GM23338 (cell line): ENCODE measurements at regions not wholly inside any gene's neighbourhood (a gene's known extent, or its start where the extent isn't known, plus 50 kb on each side); places are given as distances from the start of the nearest gene placed in this dataset.

Experiments
- ATAC-seq: fragments of 200-7000 bp; cut with Tn5 transposase; 3 replicates; pipeline ENCODE4 v1.9.1; 2020
- DNase-seq: peaks from one replicate; pipeline ENCODE4 v3.0.0-alpha.2; 2015; ENCODE audit warnings: low spot score
- H2AFZ ChIP-seq: fragments of 200-600 bp; sonication (generic); 2 replicates; pipeline ENCODE4 v1.8.0; 2016; ENCODE audit warnings: antibody characterized with exemption, mild to moderate bottlenecking, moderate library complexity
- H3F3A ChIP-seq: fragments of 200-600 bp; sonication (generic); replicated peaks from 2 replicates; pipeline ENCODE4 v1.8.0; 2017; ENCODE audit warnings: antibody characterized with exemption, mixed run types, low read depth
- H3K27ac ChIP-seq: fragments of 200-600 bp; sonication (generic); 2 replicates; pipeline ENCODE4 v1.6.1; 2016; ENCODE audit warnings: low read depth
- H3K27me3 ChIP-seq: fragments of 200-600 bp; sonication (generic); 2 replicates; pipeline ENCODE4 v1.8.0; 2016; ENCODE audit warnings: mild to moderate bottlenecking, mixed run types, moderate library complexity; ENCODE audit not compliant: insufficient read depth
- H3K36me3 ChIP-seq: fragments of 200-600 bp; sonication (generic); 2 replicates; pipeline ENCODE4 v1.8.0; 2016; ENCODE audit warnings: mild to moderate bottlenecking; ENCODE audit not compliant: insufficient read depth
- H3K4me1 ChIP-seq: fragments of 200-600 bp; sonication (generic); 2 replicates; pipeline ENCODE4 v1.8.0; 2016; ENCODE audit warnings: mild to moderate bottlenecking, moderate library complexity; ENCODE audit not compliant: insufficient read depth
- H3K4me2 ChIP-seq: fragments of 200-600 bp; sonication (generic); 2 replicates; pipeline ENCODE4 v1.7.1; 2017; ENCODE audit warnings: mixed run types
- H3K4me3 ChIP-seq: fragments of 200-600 bp; sonication (generic); 2 replicates; pipeline ENCODE4 v1.6.1; 2016; ENCODE audit warnings: mixed run types
- H3K79me2 ChIP-seq: fragments of 200-600 bp; sonication (generic); replicated peaks from 2 replicates; pipeline ENCODE4 v1.8.0; 2017; ENCODE audit warnings: mild to moderate bottlenecking; ENCODE audit not compliant: insufficient read depth
- H3K9me2 ChIP-seq: fragments of 200-600 bp; sonication (generic); 2 replicates; pipeline ENCODE4 v1.8.0; 2017; ENCODE audit not compliant: insufficient read depth
- H4K20me1 ChIP-seq: fragments of 200-600 bp; sonication (generic); replicated peaks from 2 replicates; pipeline ENCODE4 v1.8.0; 2017; ENCODE audit warnings: mild to moderate bottlenecking; ENCODE audit not compliant: insufficient read depth
- H3K27ac Mint-ChIP-seq: 2 replicates; pipeline ENCODE4 v1.8.0; 2020; ENCODE audit warnings: inconsistent platforms, mild to moderate bottlenecking, moderate library complexity, mixed read lengths
- H3K27me3 Mint-ChIP-seq: 3 replicates; pipeline ENCODE4 v1.8.0; 2022; ENCODE audit warnings: low read depth, mild to moderate bottlenecking, moderate library complexity, mixed read lengths, inconsistent platforms; ENCODE audit not compliant: insufficient read depth, poor library complexity
- H3K36me3 Mint-ChIP-seq: 3 replicates; pipeline ENCODE4 v1.8.0; 2021; ENCODE audit warnings: low read depth, mild to moderate bottlenecking, inconsistent platforms, moderate library complexity, mixed read lengths
- H3K4me1 Mint-ChIP-seq: 3 replicates; pipeline ENCODE4 v1.8.0; 2020; ENCODE audit warnings: mild to moderate bottlenecking, inconsistent platforms, mixed read lengths
- H3K4me3 Mint-ChIP-seq: 3 replicates; pipeline ENCODE4 v1.8.0; 2021; ENCODE audit warnings: moderate library complexity, mild to moderate bottlenecking, inconsistent platforms, mixed read lengths
- H3K9me3 Mint-ChIP-seq: 3 replicates; pipeline ENCODE4 v1.8.0; 2020; ENCODE audit warnings: moderate library complexity, mild to moderate bottlenecking, inconsistent platforms, mixed read lengths
- CTCF ChIP-seq, 2 experiments: fragments of 200-600 bp in 1 of 2; sonication (generic) in 1 of 2; conservative IDR thresholded peaks; 2 replicates each; pipeline versions ENCODE4 v1.5.1 to v1.6.1; 2016 to 2017; ENCODE audit warnings: antibody characterized with exemption in 2 of 2, low read depth in 2 of 2, mild to moderate bottlenecking in 2 of 2, moderate library complexity in 1 of 2
- ETS1 ChIP-seq: IDR thresholded peaks from 2 replicates; pipeline ENCODE4 v1.6.1; 2016; ENCODE audit warnings: antibody characterized with exemption
- EZH2 ChIP-seq: fragments of 200-600 bp; sonication (generic); IDR thresholded peaks from one replicate; pipeline ENCODE4 v1.8.0; 2017; ENCODE audit warnings: antibody characterized with exemption, mild to moderate bottlenecking, low read depth; ENCODE audit not compliant: unreplicated experiment
- EZH2phosphoT487 ChIP-seq: fragments of 200-600 bp; sonication (generic); IDR thresholded peaks from one replicate; pipeline ENCODE4 v1.8.1; 2018; ENCODE audit warnings: antibody characterized with exemption; ENCODE audit not compliant: unreplicated experiment
- JUNB ChIP-seq: IDR thresholded peaks from one replicate; pipeline ENCODE4 v1.6.1; 2016; ENCODE audit warnings: antibody characterized with exemption; ENCODE audit not compliant: unreplicated experiment
- NANOG ChIP-seq: IDR thresholded peaks from 2 replicates; pipeline ENCODE4 v1.6.1; 2016; ENCODE audit warnings: antibody characterized with exemption, borderline replicate concordance
- REST ChIP-seq: IDR thresholded peaks from one replicate; pipeline ENCODE4 v1.6.1; 2018; ENCODE audit warnings: antibody characterized with exemption; ENCODE audit not compliant: unreplicated experiment
- STAT1 ChIP-seq: IDR thresholded peaks from one replicate; pipeline ENCODE4 v1.6.1; 2016; ENCODE audit warnings: antibody characterized with exemption; ENCODE audit not compliant: unreplicated experiment
- ZNF114 ChIP-seq: fragments of 250-450 bp; sonication (Bioruptor Pico); IDR thresholded peaks from 2 replicates; pipeline ENCODE4 v1.5.0; 2020; ENCODE audit warnings: mild to moderate bottlenecking, moderate library complexity
- ZNF331 ChIP-seq: fragments of 250-450 bp; sonication (Bioruptor Pico); IDR thresholded peaks from 2 replicates; pipeline ENCODE4 v1.5.0; 2020; ENCODE audit warnings: low read depth, mild to moderate bottlenecking, moderate library complexity

GRCh38 chr7:7108931-7109330 lies 73.4 kb upstream of the C1GALT1 start (continued):
- TF ChIP-seq STAT1, result no peak
- TF ChIP-seq JUNB, result no peak

GRCh38 chr7:7109934-7110333 lies 72.4 kb upstream of the C1GALT1 start:
- Histone ChIP-seq H3K27me3 (no peaks in the 10 kb centered on the region), H3K27ac (no peak overlapping the region), H3K4me2 (no peak overlapping the region), H3F3A (no peaks in the 10 kb centered on the region), H3K36me3 (peaks cover 3% of the 10 kb centered on the region; the same call in 1 of the 2 replicates), H3K9me2 (0 out of 2 replicates have a peak, but pooled peaks cover 6% of the 10 kb centered on the region), H4K20me1 (no peaks in the 10 kb centered on the region), H2AFZ (no peak overlapping the region), H3K79me2 (no peaks in the 10 kb centered on the region), H3K4me1 (peaks cover 20% of the 10 kb centered on the region), H3K4me3 (no peak overlapping the region)
- Mint-ChIP-seq H3K9me3 (peaks cover 35% of the 10 kb centered on the region; the same call in 2 of the 3 replicates), H3K4me3 (no peak overlapping the region), H3K36me3 (peaks cover 25% of the 10 kb centered on the region; the same call in 2 of the 3 replicates), H3K27me3 (no peaks in the 10 kb centered on the region), H3K27ac (no peak overlapping the region), H3K4me1 (peaks cover 17% of the 10 kb centered on the region)
- DNase-seq, result no peak
- ATAC-seq, result no peak
- TF ChIP-seq EZH2, result no peak
- no peak for TF ChIP-seq JUNB
- no peak for TF ChIP-seq CTCF (conservative IDR thresholded peaks at IDR 0.05; ENCODE audit: low read depth in 2 of 2)
- no peak for TF ChIP-seq ZNF114 (CRISPR knock-in tag)
- TF ChIP-seq NANOG, result no peak

- Histone ChIP-seq H3K27ac (no peak overlapping the region), H3K36me3 (peaks cover 3% of the 10 kb centered on the region; the same call in 1 of the 2 replicates), H3K4me3 (no peak overlapping the region), H3K79me2 (no peaks in the 10 kb centered on the region), H4K20me1 (no peaks in the 10 kb centered on the region), H3K4me1 (peaks cover 13% of the 10 kb centered on the region), H3F3A (no peaks in the 10 kb centered on the region), H3K9me2 (0 out of 2 replicates have a peak, but pooled peaks cover 6% of the 10 kb centered on the region), H3K27me3 (no peaks in the 10 kb centered on the region), H2AFZ (no peak overlapping the region), H3K4me2 (no peak overlapping the region)
- Mint-ChIP-seq H3K4me1 (peaks cover 10% of the 10 kb centered on the region; the same call in 2 of the 3 replicates), H3K4me3 (no peak overlapping the region), H3K27ac (no peak overlapping the region), H3K36me3 (peaks cover 25% of the 10 kb centered on the region; the same call in 2 of the 3 replicates), H3K27me3 (no peaks in the 10 kb centered on the region), H3K9me3 (peaks cover 35% of the 10 kb centered on the region; the same call in 2 of the 3 replicates)
- no peak for DNase-seq
- ATAC-seq, result no peak
- TF ChIP-seq ZNF114 (CRISPR knock-in tag) (no peak), NANOG (no peak), JUNB (no peak), ETS1 (no peak), REST (no peak), STAT1 (no peak), EZH2phosphoT487 (no peak), ZNF331 (no peak)
Observed at GRCh38 chr7:7110706-7111105, 71.6 kb upstream of the C1GALT1 start.
